H9 (cell line): ENCODE measurements at regions not wholly inside any gene's neighbourhood (a gene's known extent, or its start where the extent isn't known, plus 50 kb on each side); places are given as distances from the start of the nearest gene placed in this dataset.

Source experiments
- DNase-seq: peaks from one replicate; pipeline ENCODE4 v3.0.0-alpha.2; 2017
- H2AFZ ChIP-seq: one replicate; pipeline ENCODE4 v1.6.1; 2013; ENCODE audit warnings: mild to moderate bottlenecking, low read length, control low read depth, moderate library complexity
- H2AK5ac ChIP-seq: 2 replicates; pipeline ENCODE4 v1.6.1; 2013; ENCODE audit warnings: low read length, control low read depth, mixed read lengths; ENCODE audit not compliant: insufficient read length
- H2BK120ac ChIP-seq: one replicate; pipeline ENCODE4 v1.6.1; 2013; ENCODE audit warnings: low read depth, mild to moderate bottlenecking, low read length, control low read depth, inconsistent platforms; ENCODE audit not compliant: poor library complexity, severe bottlenecking
- H2BK12ac ChIP-seq: 2 replicates; pipeline ENCODE4 v1.6.1; 2013; ENCODE audit warnings: low read length, control low read depth, mixed read lengths, low read depth; ENCODE audit not compliant: insufficient read length
- H2BK15ac ChIP-seq: 2 replicates; pipeline ENCODE4 v1.6.1; 2013; ENCODE audit warnings: low read depth, low read length, control low read depth
- H2BK20ac ChIP-seq: one replicate; pipeline ENCODE4 v1.6.1; 2013; ENCODE audit warnings: low read depth, mild to moderate bottlenecking, low read length, control low read depth, inconsistent platforms; ENCODE audit not compliant: poor library complexity, severe bottlenecking
- H2BK5ac ChIP-seq: 2 replicates; pipeline ENCODE4 v1.6.1; 2013; ENCODE audit warnings: low read length, control low read depth, mixed read lengths; ENCODE audit not compliant: insufficient read length
- H3K14ac ChIP-seq: 2 replicates; pipeline ENCODE4 v1.6.1; 2013; ENCODE audit warnings: low read length, control low read depth; ENCODE audit not compliant: insufficient read depth
- H3K18ac ChIP-seq: 2 replicates; pipeline ENCODE4 v1.6.1; 2013; ENCODE audit warnings: low read depth, mild to moderate bottlenecking, mixed read lengths, low read length, control low read depth; ENCODE audit not compliant: insufficient read length
- H3K23ac ChIP-seq: 2 replicates; pipeline ENCODE4 v1.6.1; 2013; ENCODE audit warnings: low read length, control low read depth, mixed read lengths, low read depth; ENCODE audit not compliant: insufficient read length
- H3K23me2 ChIP-seq: 2 replicates; pipeline ENCODE4 v1.6.1; 2013; ENCODE audit warnings: low read depth, mild to moderate bottlenecking, mixed read lengths, low read length, control low read depth; ENCODE audit not compliant: insufficient read length, poor library complexity, severe bottlenecking
- H3K27ac ChIP-seq: 2 replicates; pipeline ENCODE4 v1.5.1; 2013; ENCODE audit warnings: low read length, control low read depth, mixed read lengths, low read depth; ENCODE audit not compliant: insufficient read length
- H3K27me3 ChIP-seq: 2 replicates; pipeline ENCODE4 v1.6.1; 2013; ENCODE audit warnings: low read length, control low read depth, inconsistent platforms; ENCODE audit not compliant: insufficient read depth
- H3K4ac ChIP-seq: 2 replicates; pipeline ENCODE4 v1.6.1; 2013; ENCODE audit warnings: low read depth, mild to moderate bottlenecking, control low read depth, inconsistent platforms, low read length, moderate library complexity
- H3K4me1 ChIP-seq: 2 replicates; pipeline ENCODE4 v1.6.1; 2013; ENCODE audit warnings: low read length, control low read depth, inconsistent platforms; ENCODE audit not compliant: insufficient read depth
- H3K4me2 ChIP-seq: 2 replicates; pipeline ENCODE4 v1.6.1; 2013; ENCODE audit warnings: low read length, control low read depth, mixed read lengths; ENCODE audit not compliant: insufficient read length, insufficient read depth
- H3K56ac ChIP-seq: 2 replicates; pipeline ENCODE4 v1.6.1; 2013; ENCODE audit warnings: low read depth, mild to moderate bottlenecking, mixed read lengths, low read length, control low read depth; ENCODE audit not compliant: insufficient read length
- H3K79me1 ChIP-seq: 2 replicates; pipeline ENCODE4 v1.6.1; 2013; ENCODE audit warnings: low read depth, mild to moderate bottlenecking, moderate library complexity, low read length, control low read depth, inconsistent platforms; ENCODE audit not compliant: insufficient read depth, poor library complexity, severe bottlenecking
- H3K79me2 ChIP-seq: 2 replicates; pipeline ENCODE4 v1.6.1; 2013; ENCODE audit warnings: low read length, control low read depth, inconsistent platforms; ENCODE audit not compliant: insufficient read depth
- H3K9ac ChIP-seq: 2 replicates; pipeline ENCODE4 v1.6.1; 2013; ENCODE audit warnings: low read length, control low read depth, mixed read lengths; ENCODE audit not compliant: insufficient read length; ENCODE audit errors: extremely low read depth
- H3K9me3 ChIP-seq: one replicate; pipeline ENCODE4 v1.6.1; 2013; ENCODE audit warnings: low read depth, low read length, inconsistent platforms; ENCODE audit not compliant: control insufficient read depth
- H3T11ph ChIP-seq: one replicate; pipeline ENCODE4 v1.6.1; 2013; ENCODE audit warnings: mild to moderate bottlenecking, low read length, control low read depth, inconsistent platforms
- H4K20me1 ChIP-seq: one replicate; pipeline ENCODE4 v1.6.1; 2013; ENCODE audit not compliant: control insufficient read depth, insufficient read length, insufficient read depth
- H4K5ac ChIP-seq: 2 replicates; pipeline ENCODE4 v1.6.1; 2013; ENCODE audit warnings: low read depth, mild to moderate bottlenecking, mixed read lengths, low read length, control low read depth; ENCODE audit not compliant: insufficient read length
- H4K8ac ChIP-seq: replicated peaks from 2 replicates; pipeline ENCODE4 v1.6.1; 2013; ENCODE audit warnings: low read length, control low read depth, mixed read lengths, low read depth; ENCODE audit not compliant: insufficient read length
- H4K91ac ChIP-seq: 2 replicates; pipeline ENCODE4 v1.6.1; 2013; ENCODE audit warnings: low read depth, mild to moderate bottlenecking, moderate library complexity, mixed read lengths, low read length, control low read depth; ENCODE audit not compliant: insufficient read length
- H3K27ac Mint-ChIP-seq, 3 experiments: 2 replicates in 2 of 3; 3 replicates in 1 of 3; pipeline ENCODE4 v1.8.0; 2020 to 2021; ENCODE audit warnings: mixed read lengths in 3 of 3, mild to moderate bottlenecking in 1 of 3, moderate library complexity in 1 of 3
- H3K27me3 Mint-ChIP-seq: 2 replicates; pipeline ENCODE4 v1.8.0; 2021; ENCODE audit warnings: low read depth, mild to moderate bottlenecking, moderate library complexity, mixed read lengths
- H3K36me3 Mint-ChIP-seq, 3 experiments: 2 replicates in 2 of 3; 3 replicates in 1 of 3; pipeline ENCODE4 v1.8.0; 2020 to 2021; ENCODE audit warnings: low read depth in 3 of 3, mixed read lengths in 3 of 3; ENCODE audit not compliant: insufficient read depth in 1 of 3
- H3K4me1 Mint-ChIP-seq, 2 experiments: 2 replicates each; pipeline ENCODE4 v1.8.0; 2020; ENCODE audit warnings: mixed read lengths in 2 of 2
- H3K4me3 Mint-ChIP-seq, 2 experiments: 2 replicates in 1 of 2; 3 replicates in 1 of 2; pipeline ENCODE4 v1.8.0; 2020 to 2021; ENCODE audit warnings: mild to moderate bottlenecking in 2 of 2, mixed read lengths in 2 of 2, moderate library complexity in 1 of 2
- H3K9me3 Mint-ChIP-seq, 2 experiments: 2 replicates in 1 of 2; 3 replicates in 1 of 2; pipeline ENCODE4 v1.8.0; 2020; ENCODE audit warnings: mild to moderate bottlenecking in 2 of 2, mixed read lengths in 2 of 2, moderate library complexity in 1 of 2
- WGBS: extraction: QIAGEN DNeasy Blood & Tissue Kit; methylation state at CpG from one replicate; pipeline ENCODE4 v1.1.7; 2013; ENCODE audit warnings: missing lambda C conversion rate, low lambda C conversion rate, mixed read lengths; ENCODE audit not compliant: insufficient read length; ENCODE audit errors: extremely low coverage; 5-methylcytosine and 5-hydroxymethylcytosine counted together
- TF ChIP-seq, protein P1 (sequence below): fragments of 200-600 bp; sonication (generic); conservative IDR thresholded peaks from 3 replicates; pipeline ENCODE4 v1.8.0; 2021; ENCODE audit warnings: antibody characterized with exemption, mild to moderate bottlenecking

GRCh38 chr3:117629505-117629904 lies 919.9 kb downstream of the TUSC7 start:
- Histone ChIP-seq H2AK5ac (no peak overlapping the region), H3K56ac (no peak overlapping the region), H3K27ac (no peak overlapping the region), H3K18ac (no peak overlapping the region), H4K5ac (no peak overlapping the region), H3K23me2 (no peaks in the 10 kb centered on the region), H3K79me1 (no peaks in the 10 kb centered on the region), H3K4ac (no peak overlapping the region), H2BK120ac (no peak overlapping the region), H3K4me2 (no peak overlapping the region), H2AFZ (no peak overlapping the region), H2BK20ac (no peak overlapping the region), H3K9me3 (no peaks in the 10 kb centered on the region), H4K8ac (no peak overlapping the region), H2BK5ac (no peak overlapping the region), H4K91ac (no peak overlapping the region), H3K23ac (no peak overlapping the region), H3K27me3 (no peaks in the 10 kb centered on the region), H2BK15ac (no peak overlapping the region), H3K79me2 (no peaks in the 10 kb centered on the region), H3T11ph (no peak overlapping the region), H4K20me1 (no peaks in the 10 kb centered on the region), H3K4me1 (no peaks in the 10 kb centered on the region; the same call in 1 of the 2 replicates), H2BK12ac (no peak overlapping the region), H3K14ac (no peak overlapping the region), H3K9ac (no peak overlapping the region)
- TF ChIP-seq, protein P1, sequence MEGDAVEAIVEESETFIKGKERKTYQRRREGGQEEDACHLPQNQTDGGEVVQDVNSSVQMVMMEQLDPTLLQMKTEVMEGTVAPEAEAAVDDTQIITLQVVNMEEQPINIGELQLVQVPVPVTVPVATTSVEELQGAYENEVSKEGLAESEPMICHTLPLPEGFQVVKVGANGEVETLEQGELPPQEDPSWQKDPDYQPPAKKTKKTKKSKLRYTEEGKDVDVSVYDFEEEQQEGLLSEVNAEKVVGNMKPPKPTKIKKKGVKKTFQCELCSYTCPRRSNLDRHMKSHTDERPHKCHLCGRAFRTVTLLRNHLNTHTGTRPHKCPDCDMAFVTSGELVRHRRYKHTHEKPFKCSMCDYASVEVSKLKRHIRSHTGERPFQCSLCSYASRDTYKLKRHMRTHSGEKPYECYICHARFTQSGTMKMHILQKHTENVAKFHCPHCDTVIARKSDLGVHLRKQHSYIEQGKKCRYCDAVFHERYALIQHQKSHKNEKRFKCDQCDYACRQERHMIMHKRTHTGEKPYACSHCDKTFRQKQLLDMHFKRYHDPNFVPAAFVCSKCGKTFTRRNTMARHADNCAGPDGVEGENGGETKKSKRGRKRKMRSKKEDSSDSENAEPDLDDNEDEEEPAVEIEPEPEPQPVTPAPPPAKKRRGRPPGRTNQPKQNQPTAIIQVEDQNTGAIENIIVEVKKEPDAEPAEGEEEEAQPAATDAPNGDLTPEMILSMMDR: no peak
- no peak for DNase-seq
- Mint-ChIP-seq H3K4me1 (peaks cover 17 to 19% of the 10 kb centered on the region in 2 experiments), H3K27me3 (no peaks in the 10 kb centered on the region; the same call in 1 of the 2 replicates), H3K9me3 (no peaks in the 10 kb centered on the region), H3K4me3 (no peak overlapping the region), H3K27ac (no peak overlapping the region), H3K36me3 (no peaks in the 10 kb centered on the region)
- no CpG with 5 or more reads among the region's 9 CpGs for WGBS
